ENCODE measurements at regions not wholly inside any gene's neighbourhood (a gene's known extent, or its start where the extent isn't known, plus 50 kb on each side); places are given as distances from the start of the nearest gene placed in this dataset.

DNA sequence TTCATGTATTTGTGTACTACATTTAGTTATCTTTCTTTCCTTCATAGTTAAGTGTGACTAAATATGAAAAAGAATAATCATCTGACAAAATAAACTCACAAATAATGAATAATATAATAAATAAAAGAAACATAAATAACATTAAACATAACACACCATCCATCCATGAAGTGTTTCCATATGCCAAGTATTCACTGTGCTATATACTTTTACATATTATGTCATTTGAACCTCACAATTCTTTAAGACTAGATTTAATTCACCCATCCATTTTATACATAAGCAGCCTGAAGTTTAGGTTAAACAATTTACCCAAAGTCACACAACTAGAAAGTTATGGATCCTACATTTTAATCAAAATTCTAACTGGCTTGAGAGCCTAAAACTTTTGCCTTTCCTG lies 549.4 kb upstream of the HS3ST5 start:
- DNase-seq, result no peak
- no peak overlapping the region for H3K4me3 ChIP-seq
- H3K4me1 ChIP-seq, result no peaks in the 10 kb centered on the region
- no peak overlapping the region for H3K27ac ChIP-seq
- H3K36me3 ChIP-seq, result no peaks in the 10 kb centered on the region
- no peaks in the 10 kb centered on the region for H3K27me3 ChIP-seq
- no peaks in the 10 kb centered on the region for H3K9me3 ChIP-seq
- TF ChIP-seq POLR2AphosphoS5 (IDR thresholded peaks at IDR 0.05) (no peak), POLR2A (IDR thresholded peaks at IDR 0.05) (no peak), CTCF (IDR thresholded peaks at IDR 0.05) (no peak), EP300 (IDR thresholded peaks at IDR 0.05) (no peak)
- intact Hi-C loops (cut with DNase I), result no loop called here

GRCh38 chr6:114888241-114888640 lies 545.4 kb upstream of the HS3ST5 start:
- no peak overlapping the region for H3K4me3 ChIP-seq
- no peaks in the 10 kb centered on the region for H3K4me1 ChIP-seq
- TF ChIP-seq POLR2A (IDR thresholded peaks at IDR 0.05) (no peak), CTCF (IDR thresholded peaks at IDR 0.05) (no peak), EP300 (IDR thresholded peaks at IDR 0.05) (no peak), POLR2AphosphoS5 (IDR thresholded peaks at IDR 0.05) (no peak)
- no peak for DNase-seq
- H3K27ac ChIP-seq, result no peak overlapping the region
- no peaks in the 10 kb centered on the region for H3K36me3 ChIP-seq
- no peaks in the 10 kb centered on the region for H3K9me3 ChIP-seq
- no peaks in the 10 kb centered on the region for H3K27me3 ChIP-seq
- intact Hi-C loops (cut with DNase I), result no loop called here

- H3K9me3 ChIP-seq, result no peaks in the 10 kb centered on the region
- no peak overlapping the region for H3K27ac ChIP-seq
- H3K36me3 ChIP-seq, result no peaks in the 10 kb centered on the region
- H3K4me1 ChIP-seq, result no peaks in the 10 kb centered on the region
- TF ChIP-seq EP300 (IDR thresholded peaks at IDR 0.05) (no peak), CTCF (IDR thresholded peaks at IDR 0.05) (no peak), POLR2AphosphoS5 (IDR thresholded peaks at IDR 0.05) (no peak), POLR2A (IDR thresholded peaks at IDR 0.05) (no peak)
- no peak overlapping the region for H3K4me3 ChIP-seq
- no peak for DNase-seq
- H3K27me3 ChIP-seq, result no peaks in the 10 kb centered on the region
- intact Hi-C loops (cut with DNase I), result no loop called here
These were observed 544.0 kb upstream of the HS3ST5 start for GRCh38 chr6:114886670-114887436.

DNA sequence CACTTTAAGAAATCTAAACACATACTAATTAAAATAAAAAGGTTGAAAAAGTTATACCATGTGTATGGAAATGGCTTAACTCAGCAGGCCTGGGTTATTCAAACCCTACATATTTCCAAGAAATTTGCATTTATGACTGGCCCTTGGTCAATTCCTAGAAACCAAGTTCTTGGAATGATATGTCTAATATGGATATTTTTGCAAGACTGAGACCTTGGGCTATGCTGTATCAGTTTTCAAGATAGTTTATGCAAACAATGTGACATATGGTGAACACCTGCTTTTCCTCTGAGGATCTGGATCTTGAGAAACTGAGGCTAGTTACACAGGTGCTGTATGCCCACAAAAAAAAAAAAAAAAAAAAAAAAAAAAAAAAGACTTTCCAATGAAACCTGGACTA lies 536.9 kb upstream of the HS3ST5 start:
- H3K9me3 ChIP-seq, result no peaks in the 10 kb centered on the region
- no peak for DNase-seq
- intact Hi-C loops (cut with DNase I), result no loop called here

More for the DNA sequence above, 536.9 kb upstream of the HS3ST5 start:
- no peak overlapping the region for H3K4me3 ChIP-seq
- no peak for TF ChIP-seq CTCF (IDR thresholded peaks at IDR 0.05)
- no peak for TF ChIP-seq POLR2A (IDR thresholded peaks at IDR 0.05)
- TF ChIP-seq EP300 (IDR thresholded peaks at IDR 0.05), result no peak
- no peak for TF ChIP-seq POLR2AphosphoS5 (IDR thresholded peaks at IDR 0.05)
- H3K27me3 ChIP-seq, result no peaks in the 10 kb centered on the region
- no peaks in the 10 kb centered on the region for H3K36me3 ChIP-seq
- no peak overlapping the region for H3K27ac ChIP-seq
- no peaks in the 10 kb centered on the region for H3K4me1 ChIP-seq
